T-helper 22 cell (primary cell): ENCODE measurements at regions not wholly inside any gene's neighbourhood (a gene's known extent, or its start where the extent isn't known, plus 50 kb on each side); places are given as distances from the start of the nearest gene placed in this dataset.
"Not testable (repeated sequence)": the region's sequence is repeated elsewhere in the genome, so short reads cannot be mapped to it uniquely, and the experiment has no call there.

Experiments used
- DNase-seq: peaks from one replicate; pipeline ENCODE4 v3.0.0-alpha.2; 2020; ENCODE audit warnings: low read depth

GRCh38 chr13:22940090-22940710 lies 240.6 kb upstream of the SGCG start:
- no peak for DNase-seq

- no peak for DNase-seq
Observed at GRCh38 chr13:22940736-22941135, 240.0 kb upstream of the SGCG start.

- DNase-seq = not testable (repeated sequence)
Observed at GRCh38 chr13:22941495-22941894, 239.3 kb upstream of the SGCG start.

GRCh38 chr13:22942831-22943230 lies 237.9 kb upstream of the SGCG start:
- DNase-seq = not testable (repeated sequence)

- DNase-seq = no peak
Observed at GRCh38 chr13:22944378-22944777, 236.4 kb upstream of the SGCG start.

- no peak for DNase-seq
Observed at GRCh38 chr13:22945321-22946226, 235.2 kb upstream of the SGCG start.

GRCh38 chr13:22948421-22948820 lies 232.4 kb upstream of the SGCG start:
- no peak for DNase-seq

- not testable (repeated sequence) for DNase-seq
Observed at GRCh38 chr13:22952018-22952417, 228.8 kb upstream of the SGCG start.

GRCh38 chr13:22955147-22955546 lies 225.6 kb upstream of the SGCG start:
- DNase-seq = not testable (repeated sequence)

- DNase-seq = not testable (repeated sequence)
Observed at GRCh38 chr13:22956456-22957115, 224.2 kb upstream of the SGCG start.

GRCh38 chr13:22959859-22960258 lies 220.9 kb upstream of the SGCG start:
- DNase-seq = not testable (repeated sequence)

GRCh38 chr13:22960827-22961226 lies 220.0 kb upstream of the SGCG start:
- DNase-seq = no peak

GRCh38 chr13:22961342-22961741 lies 219.4 kb upstream of the SGCG start:
- not testable (repeated sequence) for DNase-seq

- no peak for DNase-seq
Observed at GRCh38 chr13:22961835-22962537, 218.8 kb upstream of the SGCG start.

- not testable (repeated sequence) for DNase-seq
Observed at GRCh38 chr13:22963384-22964053, 217.3 kb upstream of the SGCG start.

GRCh38 chr13:22964245-22964966 lies 216.4 kb upstream of the SGCG start:
- no peak for DNase-seq

- not testable (repeated sequence) for DNase-seq
Observed at GRCh38 chr13:22965011-22965857, 215.5 kb upstream of the SGCG start.

- not testable (repeated sequence) for DNase-seq
Observed at GRCh38 chr13:22965858-22966239, 214.9 kb upstream of the SGCG start.

- DNase-seq = not testable (repeated sequence)
Observed at GRCh38 chr13:22966753-22967152, 214.0 kb upstream of the SGCG start.

- DNase-seq = no peak
Observed at GRCh38 chr13:22967669-22968068, 213.1 kb upstream of the SGCG start.
